Upper lobe of right lung (tissue), 1 donor: ENCODE measurements at regions not wholly inside any gene's neighbourhood (a gene's known extent, or its start where the extent isn't known, plus 50 kb on each side); places are given as distances from the start of the nearest gene placed in this dataset.
A peak's percentile ranks its signal among the peaks of the same experiment; 100 is the strongest.

ENCODE experiments used
- ATAC-seq: fragments of 200-7000 bp; cut with Tn5 transposase; one replicate; pipeline ENCODE4 v1.9.1; 2020; ENCODE audit warnings: mild to moderate bottlenecking, moderate library complexity
- DNase-seq: peaks from one replicate; pipeline ENCODE4 v3.0.0-alpha.2; 2020
- H3K27ac ChIP-seq: fragments of 200-600 bp; one replicate; pipeline ENCODE4 v1.8.0; 2022
- H3K27me3 ChIP-seq: fragments of 200-600 bp; one replicate; pipeline ENCODE4 v1.8.0; 2022; ENCODE audit warnings: mild to moderate bottlenecking
- H3K36me3 ChIP-seq: fragments of 200-600 bp; one replicate; pipeline ENCODE4 v1.8.0; 2022
- H3K4me1 ChIP-seq: fragments of 200-600 bp; one replicate; pipeline ENCODE4 v1.8.0; 2022
- H3K4me3 ChIP-seq: fragments of 200-600 bp; one replicate; pipeline ENCODE4 v1.8.0; 2022; ENCODE audit warnings: mild to moderate bottlenecking
- H3K9me3 ChIP-seq: fragments of 200-600 bp; one replicate; pipeline ENCODE4 v1.8.0; 2022
- CTCF ChIP-seq: fragments of 200-600 bp; IDR thresholded peaks from one replicate; pipeline ENCODE4 v1.8.0; 2022; ENCODE audit warnings: antibody characterized with exemption
- intact Hi-C: fragments of 100-400 bp; cut with DNase I; formaldehyde crosslinking; loops from one replicate; pipeline ENCODE4 v1.11.0; 2022
- donor health status: DM: no; HTN: yes; CAD: no; lungs with severe emphysema.

- ATAC-seq (no peak), DNase-seq (no peak)
- Histone ChIP-seq H3K27me3 (no peaks in the 10 kb centered on the region), H3K9me3 (no peaks in the 10 kb centered on the region), H3K36me3 (no peaks in the 10 kb centered on the region), H3K27ac (no peak overlapping the region), H3K4me1 (no peaks in the 10 kb centered on the region), H3K4me3 (no peak overlapping the region)
- intact Hi-C loops = no loop called here
- TF ChIP-seq CTCF = no peak
These were observed 194.9 kb downstream of the UTP18 start for GRCh38 chr17:51455211-51455610.

GRCh38 chr17:51455931-51456330 lies 195.6 kb downstream of the UTP18 start:
- no peak for DNase-seq
- no peaks in the 10 kb centered on the region for H3K36me3 ChIP-seq
- H3K4me1 ChIP-seq = no peaks in the 10 kb centered on the region
- H3K27me3 ChIP-seq = no peaks in the 10 kb centered on the region
- no peak overlapping the region for H3K27ac ChIP-seq
- no peaks in the 10 kb centered on the region for H3K9me3 ChIP-seq
- no peak for ATAC-seq
- H3K4me3 ChIP-seq = no peak overlapping the region
- TF ChIP-seq CTCF = no peak
- intact Hi-C loops = no loop called here

GRCh38 chr17:51456942-51457341 lies 196.6 kb downstream of the UTP18 start:
- no peak overlapping the region for H3K27ac ChIP-seq
- DNase-seq = no peak
- H3K4me1 ChIP-seq = no peaks in the 10 kb centered on the region
- no peak for TF ChIP-seq CTCF
- no peaks in the 10 kb centered on the region for H3K9me3 ChIP-seq
- no peak for ATAC-seq
- intact Hi-C loops = no loop called here
- H3K27me3 ChIP-seq = no peaks in the 10 kb centered on the region
- no peaks in the 10 kb centered on the region for H3K36me3 ChIP-seq
- no peak overlapping the region for H3K4me3 ChIP-seq

GRCh38 chr17:51461578-51462004 lies 201.2 kb downstream of the UTP18 start:
- no peaks in the 10 kb centered on the region for H3K36me3 ChIP-seq
- intact Hi-C loops = no loop called here
- no peaks in the 10 kb centered on the region for H3K27me3 ChIP-seq
- DNase-seq = peak; percentile 75
- no peak overlapping the region for H3K4me3 ChIP-seq
- ATAC-seq = peak; percentile 95
- H3K9me3 ChIP-seq = no peaks in the 10 kb centered on the region
- peak; percentile 77 for TF ChIP-seq CTCF
- H3K27ac ChIP-seq = no peak overlapping the region
- no peaks in the 10 kb centered on the region for H3K4me1 ChIP-seq

GRCh38 chr17:51463353-51463752 lies 203.0 kb downstream of the UTP18 start:
- TF ChIP-seq CTCF = no peak
- ATAC-seq (no peak), DNase-seq (no peak)
- Histone ChIP-seq H3K27ac (no peak overlapping the region), H3K9me3 (no peaks in the 10 kb centered on the region), H3K27me3 (no peaks in the 10 kb centered on the region), H3K36me3 (no peaks in the 10 kb centered on the region), H3K4me3 (no peak overlapping the region), H3K4me1 (no peaks in the 10 kb centered on the region)
- intact Hi-C loops = no loop called here

GRCh38 chr17:51467336-51467735 lies 207.0 kb downstream of the UTP18 start:
- Histone ChIP-seq H3K9me3 (no peaks in the 10 kb centered on the region), H3K4me1 (no peaks in the 10 kb centered on the region), H3K4me3 (no peak overlapping the region), H3K27ac (no peak overlapping the region), H3K36me3 (no peaks in the 10 kb centered on the region), H3K27me3 (no peaks in the 10 kb centered on the region)
- intact Hi-C loops = no loop called here
- TF ChIP-seq CTCF = no peak
- DNase-seq (no peak), ATAC-seq (no peak)
